ENCODE measurements at regions not wholly inside any gene's neighbourhood (a gene's known extent, or its start where the extent isn't known, plus 50 kb on each side); places are given as distances from the start of the nearest gene placed in this dataset.

DNA sequence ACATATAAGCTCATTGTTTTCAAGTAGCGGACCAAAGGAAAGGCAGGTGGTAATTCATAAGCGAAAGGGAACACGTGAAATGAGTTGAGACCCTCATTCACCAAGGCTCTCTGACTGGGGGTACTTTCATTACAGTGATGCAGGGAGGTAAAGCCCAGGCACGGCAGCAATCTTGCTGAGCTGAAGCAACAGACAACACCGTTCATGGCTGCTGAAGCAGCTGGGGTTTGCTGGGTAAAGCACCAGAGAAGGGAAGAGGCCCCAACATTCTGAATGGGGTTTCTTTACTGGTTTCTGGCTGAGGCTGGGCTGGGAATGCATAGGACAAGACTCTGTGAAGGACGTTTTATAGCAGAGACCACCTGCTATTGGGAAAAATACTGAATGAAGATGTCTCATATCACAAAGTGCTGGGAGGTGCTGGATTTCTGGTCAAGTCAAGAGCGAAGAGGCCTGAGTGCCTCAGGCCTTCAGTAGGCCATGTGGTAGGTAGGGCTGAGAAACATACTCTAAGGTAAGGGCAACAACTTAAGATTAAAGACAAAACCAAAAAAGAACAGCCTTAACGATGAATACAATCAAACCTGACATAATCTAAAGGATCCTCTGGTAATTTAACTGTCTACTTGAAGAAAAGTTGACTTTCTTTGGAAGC lies 324.7 kb upstream of the PIK3C3 start:
- DNase-seq (no peak), ATAC-seq (no peak)
- Histone ChIP-seq H3K27me3 (no peaks in the 10 kb centered on the region), H3K4me3 (no peak overlapping the region), H3K36me3 (no peaks in the 10 kb centered on the region), H3K4me1 (no peaks in the 10 kb centered on the region), H3K9me3 (no peaks in the 10 kb centered on the region), H3K27ac (no peak overlapping the region)
- no peak for TF ChIP-seq POLR2A (IDR thresholded peaks at IDR 0.05)
- no peak for TF ChIP-seq CTCF (IDR thresholded peaks at IDR 0.05)
- intact Hi-C loops (cut with DNase I): no loop called here
- WGBS (ENCODE audit: insufficient coverage, low coverage, low lambda C conversion rate, missing lambda C conversion rate): 63% methylated on average over 7 of the region's 8 CpGs

- Histone ChIP-seq H3K27me3 (no peaks in the 10 kb centered on the region), H3K36me3 (no peaks in the 10 kb centered on the region), H3K4me3 (no peak overlapping the region), H3K9me3 (no peaks in the 10 kb centered on the region), H3K27ac (no peak overlapping the region), H3K4me1 (no peaks in the 10 kb centered on the region)
- no peak for ATAC-seq
- intact Hi-C loops (cut with DNase I): no loop called here
- no peak for TF ChIP-seq POLR2A (IDR thresholded peaks at IDR 0.05)
- no peak for TF ChIP-seq CTCF (IDR thresholded peaks at IDR 0.05)
- 83% methylated on average over 3 of the region's 3 CpGs for whole genome bisulfite sequencing (ENCODE audit: insufficient coverage, low coverage, low lambda C conversion rate, missing lambda C conversion rate)
- no peak for DNase-seq
Observed at GRCh38 chr18:41624460-41624859, 330.6 kb upstream of the PIK3C3 start.

GRCh38 chr18:41621177-41621576 lies 333.9 kb upstream of the PIK3C3 start:
- Histone ChIP-seq H3K27me3 (no peaks in the 10 kb centered on the region), H3K4me1 (no peaks in the 10 kb centered on the region), H3K27ac (no peak overlapping the region), H3K4me3 (no peak overlapping the region), H3K36me3 (no peaks in the 10 kb centered on the region), H3K9me3 (no peaks in the 10 kb centered on the region)
- intact Hi-C loops (cut with DNase I): no loop called here
- ATAC-seq (no peak), DNase-seq (no peak)
- 55% methylated on average over 1 of the region's 1 CpG for WGBS (ENCODE audit: insufficient coverage, low coverage, low lambda C conversion rate, missing lambda C conversion rate)
- TF ChIP-seq POLR2A (IDR thresholded peaks at IDR 0.05) (no peak), CTCF (IDR thresholded peaks at IDR 0.05) (no peak)

DNA sequence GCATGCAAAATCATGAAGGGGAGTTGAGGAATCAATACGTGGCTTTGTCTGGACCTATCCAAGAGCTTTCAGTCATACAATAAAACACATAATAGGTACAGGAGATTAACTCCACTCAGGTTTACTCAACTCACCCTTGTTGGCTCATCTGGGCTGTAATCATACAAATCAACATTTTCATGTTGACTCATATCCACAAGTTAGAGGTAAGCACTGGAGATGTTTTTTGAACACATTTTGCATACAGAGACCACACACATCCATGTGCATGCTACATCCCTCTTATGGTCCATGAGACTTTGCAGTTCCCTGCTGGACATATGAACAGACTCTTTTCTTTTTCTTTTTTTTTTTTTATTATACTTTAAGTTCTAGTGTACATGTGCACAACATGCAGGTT lies 336.9 kb upstream of the PIK3C3 start:
- no peaks in the 10 kb centered on the region for H3K9me3 ChIP-seq
- no peak for DNase-seq
- WGBS (ENCODE audit: insufficient coverage, low coverage, low lambda C conversion rate, missing lambda C conversion rate): 64% methylated on average over 1 of the region's 1 CpG
- TF ChIP-seq POLR2A (IDR thresholded peaks at IDR 0.05) (no peak), CTCF (IDR thresholded peaks at IDR 0.05) (no peak)
- H3K4me1 ChIP-seq: no peaks in the 10 kb centered on the region
- H3K36me3 ChIP-seq: no peaks in the 10 kb centered on the region
- intact Hi-C loops (cut with DNase I): no loop called here
- H3K4me3 ChIP-seq: no peak overlapping the region
- no peak overlapping the region for H3K27ac ChIP-seq
- no peaks in the 10 kb centered on the region for H3K27me3 ChIP-seq
- ATAC-seq: no peak

GRCh38 chr18:41617647-41618046 lies 337.4 kb upstream of the PIK3C3 start:
- 61% methylated on average over 2 of the region's 2 CpGs for WGBS (ENCODE audit: insufficient coverage, low coverage, low lambda C conversion rate, missing lambda C conversion rate)
- Histone ChIP-seq H3K27me3 (no peaks in the 10 kb centered on the region), H3K4me1 (no peaks in the 10 kb centered on the region), H3K36me3 (no peaks in the 10 kb centered on the region), H3K27ac (no peak overlapping the region), H3K9me3 (no peaks in the 10 kb centered on the region), H3K4me3 (no peak overlapping the region)
- no peak for TF ChIP-seq CTCF (IDR thresholded peaks at IDR 0.05)
- no peak for TF ChIP-seq POLR2A (IDR thresholded peaks at IDR 0.05)
- DNase-seq (no peak), ATAC-seq (no peak)
- intact Hi-C loops (cut with DNase I): no loop called here
